DMS53 treated with DMSO at 0.1 percent for 48 hours (cell line): ENCODE measurements at regions not wholly inside any gene's neighbourhood (a gene's known extent, or its start where the extent isn't known, plus 50 kb on each side); places are given as distances from the start of the nearest gene placed in this dataset.

ENCODE experiments used
- DNase-seq: peaks from one replicate; lab custom pipeline; 2025; ENCODE audit not compliant: unreplicated experiment; lab: John Stamatoyannopoulos, UW

GRCh38 chr16:86303787-86304678 is 206.3 kb upstream of the FOXF1 start:
- DNase-seq = no peak

- no peak for DNase-seq
Measured at GRCh38 chr16:86304868-86305267, 205.5 kb upstream of the FOXF1 start.

- no peak for DNase-seq
Measured at GRCh38 chr16:86305440-86305839, 204.9 kb upstream of the FOXF1 start.

GRCh38 chr16:86306011-86306644 is 204.2 kb upstream of the FOXF1 start:
- no peak for DNase-seq

GRCh38 chr16:86306811-86307513 is 203.4 kb upstream of the FOXF1 start:
- DNase-seq = no peak

- DNase-seq = no peak
Measured at GRCh38 chr16:86307514-86307903, 202.8 kb upstream of the FOXF1 start.

- DNase-seq = no peak
Measured at GRCh38 chr16:86308514-86308913, 201.8 kb upstream of the FOXF1 start.

GRCh38 chr16:86313631-86314030 is 196.7 kb upstream of the FOXF1 start:
- no peak for DNase-seq

- DNase-seq = no peak
Measured at GRCh38 chr16:86314402-86315025, 195.8 kb upstream of the FOXF1 start.

- no peak for DNase-seq
Measured at GRCh38 chr16:86316967-86317812, 193.1 kb upstream of the FOXF1 start.

- no peak for DNase-seq
Measured at GRCh38 chr16:86317813-86318650, 192.3 kb upstream of the FOXF1 start.

- no peak for DNase-seq
Measured at GRCh38 chr16:86319585-86320236, 190.6 kb upstream of the FOXF1 start.

- DNase-seq = no peak
Measured at GRCh38 chr16:86320237-86320595, 190.1 kb upstream of the FOXF1 start.

GRCh38 chr16:86321491-86321890 is 188.8 kb upstream of the FOXF1 start:
- DNase-seq = no peak

- no peak for DNase-seq
Measured at GRCh38 chr16:86322283-86322682, 188.0 kb upstream of the FOXF1 start.

- no peak for DNase-seq
Measured at GRCh38 chr16:86322806-86323205, 187.5 kb upstream of the FOXF1 start.

- DNase-seq = no peak
Measured at GRCh38 chr16:86324320-86324719, 186.0 kb upstream of the FOXF1 start.

- no peak for DNase-seq
Measured at GRCh38 chr16:86325360-86325759, 185.0 kb upstream of the FOXF1 start.

GRCh38 chr16:86325895-86326294 is 184.4 kb upstream of the FOXF1 start:
- DNase-seq = no peak
